ENCODE measurements at regions not wholly inside any gene's neighbourhood (a gene's known extent, or its start where the extent isn't known, plus 50 kb on each side); places are given as distances from the start of the nearest gene placed in this dataset.

DNA sequence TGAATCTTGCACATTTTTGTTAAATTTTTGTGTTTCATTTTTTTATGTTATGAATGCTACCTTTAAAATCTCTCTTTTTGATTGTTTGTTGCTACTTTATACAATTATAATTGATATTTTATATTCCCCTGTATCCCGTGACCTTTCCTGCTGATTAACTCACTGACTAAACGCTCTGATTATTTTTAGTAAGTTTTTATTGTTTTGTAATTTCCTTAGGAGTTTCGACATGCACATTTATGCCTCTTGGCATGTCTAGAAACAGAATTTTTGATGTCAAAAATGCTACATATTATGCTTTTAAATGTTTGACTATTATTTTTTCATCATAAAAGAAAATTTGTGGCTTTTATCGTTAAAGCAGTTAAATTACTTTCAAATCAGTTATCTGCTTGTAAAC is 1131.6 kb upstream of the TMEFF2 start (continued):
- TF ChIP-seq ZNF425 (CRISPR knock-in tag; conservative IDR thresholded peaks at IDR 0.05) (no peak), CDX4 (CRISPR knock-in tag; IDR thresholded peaks at IDR 0.05; ENCODE audit: borderline replicate concordance) (no peak), PRRX2 (CRISPR knock-in tag; IDR thresholded peaks at IDR 0.05) (no peak)

DNA sequence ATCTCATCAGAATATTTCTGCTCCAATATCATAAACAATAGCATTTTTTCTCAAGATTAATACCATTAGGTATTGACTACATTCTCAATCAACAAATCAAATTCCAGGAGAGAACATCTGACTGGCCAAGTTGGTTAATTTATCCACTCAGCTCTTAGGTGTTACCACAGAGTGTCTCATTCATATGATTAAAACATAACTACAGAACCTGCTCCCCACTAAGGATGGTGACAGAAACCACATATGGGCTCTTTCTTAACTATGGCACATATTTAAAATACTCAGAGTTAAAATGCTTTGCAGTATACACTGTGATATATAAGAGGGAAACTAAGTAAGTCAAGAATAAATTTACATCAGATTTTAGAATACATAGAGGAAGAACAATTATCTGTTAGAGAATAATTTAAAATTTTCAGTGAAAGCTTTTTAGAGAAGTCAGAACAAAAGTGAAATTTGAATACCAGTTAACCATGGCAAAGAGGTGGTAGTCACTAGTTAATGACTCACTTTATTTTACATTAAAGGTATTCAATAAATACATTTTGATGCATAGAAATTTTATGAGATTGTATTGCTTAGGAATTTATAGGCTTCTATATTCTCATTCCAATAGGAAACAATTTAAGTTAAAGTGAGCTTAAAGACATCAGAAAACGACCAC is 1120.8 kb upstream of the TMEFF2 start:
- peaks cover 10% of the 10 kb centered on the region for H3K4me1 Mint-ChIP-seq
- TF ChIP-seq FOXP4 (CRISPR knock-in tag; IDR thresholded peaks at IDR 0.05), result no peak
- no peak for TF ChIP-seq ZNF416 (CRISPR knock-in tag; IDR thresholded peaks at IDR 0.05)
- no peak for TF ChIP-seq RORB (CRISPR knock-in tag; IDR thresholded peaks at IDR 0.05)
- TF ChIP-seq GABPB1 (CRISPR knock-in tag; IDR thresholded peaks at IDR 0.05), result no peak
- no peak for TF ChIP-seq PRRX2 (CRISPR knock-in tag; IDR thresholded peaks at IDR 0.05)
- no peak for TF ChIP-seq CREM (CRISPR knock-in tag; IDR thresholded peaks at IDR 0.05)
- no peak for TF ChIP-seq USF1 (CRISPR knock-in tag; IDR thresholded peaks at IDR 0.05)
- no peak for TF ChIP-seq OVOL2 (CRISPR knock-in tag; IDR thresholded peaks at IDR 0.05; ENCODE audit: borderline replicate concordance)
- TF ChIP-seq, protein P1, sequence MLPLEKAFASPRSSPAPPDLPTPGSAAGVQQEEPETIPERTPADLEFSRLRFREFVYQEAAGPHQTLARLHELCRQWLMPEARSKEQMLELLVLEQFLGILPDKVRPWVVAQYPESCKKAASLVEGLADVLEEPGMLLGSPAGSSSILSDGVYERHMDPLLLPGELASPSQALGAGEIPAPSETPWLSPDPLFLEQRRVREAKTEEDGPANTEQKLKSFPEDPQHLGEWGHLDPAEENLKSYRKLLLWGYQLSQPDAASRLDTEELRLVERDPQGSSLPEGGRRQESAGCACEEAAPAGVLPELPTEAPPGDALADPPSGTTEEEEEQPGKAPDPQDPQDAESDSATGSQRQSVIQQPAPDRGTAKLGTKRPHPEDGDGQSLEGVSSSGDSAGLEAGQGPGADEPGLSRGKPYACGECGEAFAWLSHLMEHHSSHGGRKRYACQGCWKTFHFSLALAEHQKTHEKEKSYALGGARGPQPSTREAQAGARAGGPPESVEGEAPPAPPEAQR (CRISPR knock-in tag; IDR thresholded peaks at IDR 0.05), result no peak
- TF ChIP-seq, protein P2, sequence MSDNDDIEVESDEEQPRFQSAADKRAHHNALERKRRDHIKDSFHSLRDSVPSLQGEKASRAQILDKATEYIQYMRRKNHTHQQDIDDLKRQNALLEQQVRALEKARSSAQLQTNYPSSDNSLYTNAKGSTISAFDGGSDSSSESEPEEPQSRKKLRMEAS (CRISPR knock-in tag; IDR thresholded peaks at IDR 0.05), result no peak
- H3K9me3 Mint-ChIP-seq, result no peaks in the 10 kb centered on the region
- ChIA-PET POLR2A (interaction anchor here (0.9 kb wide), 1 partner anchor 35 kb away, joined by 3 read pairs; no protein-coding TSS in a partner anchor), CTCF (no interaction called here)
- no peak overlapping the region for H3K4me3 Mint-ChIP-seq
- no peak overlapping the region for H3K27ac Mint-ChIP-seq
- no peaks in the 10 kb centered on the region for H3K27me3 Mint-ChIP-seq (ENCODE audit: low read depth)
- ATAC-seq (no peak), DNase-seq (ENCODE audit: low spot score) (no peak)
- no peaks in the 10 kb centered on the region for H3K36me3 Mint-ChIP-seq

DNA sequence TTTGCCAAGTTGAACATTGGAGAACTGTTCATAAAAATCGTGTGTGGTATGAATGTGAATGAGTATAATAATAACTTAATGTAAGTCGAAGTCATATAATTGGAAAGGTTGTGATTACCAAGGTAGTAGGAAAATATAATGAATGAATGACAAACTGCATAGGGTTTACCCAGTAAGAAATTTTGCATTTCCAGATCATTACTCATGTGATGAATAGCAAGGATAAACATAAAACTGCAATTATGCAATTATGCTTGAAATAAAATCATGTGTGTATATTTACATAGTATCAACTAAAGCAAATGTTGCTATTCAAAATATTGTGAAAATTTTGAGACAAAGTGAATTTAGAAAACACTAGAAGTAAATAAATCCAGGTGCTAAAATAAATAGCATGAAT is 1108.7 kb upstream of the TMEFF2 start:
- DNase-seq (ENCODE audit: low spot score), result no peak
- Mint-ChIP-seq H3K4me1 (peaks cover 12% of the 10 kb centered on the region), H3K9me3 (no peaks in the 10 kb centered on the region), H3K4me3 (no peak overlapping the region), H3K36me3 (no peaks in the 10 kb centered on the region), H3K27me3 (ENCODE audit: low read depth) (no peaks in the 10 kb centered on the region), H3K27ac (no peak overlapping the region)
- ATAC-seq, result no peak
- CTCF ChIA-PET, result no interaction called here
- POLR2A ChIA-PET, result no interaction called here
- TF ChIP-seq NFYB (CRISPR knock-in tag; conservative IDR thresholded peaks at IDR 0.05; ENCODE audit: low read depth) (no peak), USF2 (CRISPR knock-in tag; IDR thresholded peaks at IDR 0.05) (no peak), AFF4 (CRISPR knock-in tag; IDR thresholded peaks at IDR 0.05; ENCODE audit: borderline replicate concordance) (no peak), NR2C2 (CRISPR knock-in tag; IDR thresholded peaks at IDR 0.05) (no peak), MYBL2 (CRISPR knock-in tag; IDR thresholded peaks at IDR 0.05) (no peak), ATF3 (CRISPR knock-in tag; conservative IDR thresholded peaks at IDR 0.05) (no peak), OVOL2 (CRISPR knock-in tag; IDR thresholded peaks at IDR 0.05; ENCODE audit: borderline replicate concordance) (no peak), ZNF423 (CRISPR knock-in tag; IDR thresholded peaks at IDR 0.05) (no peak)
- TF ChIP-seq, protein P3, sequence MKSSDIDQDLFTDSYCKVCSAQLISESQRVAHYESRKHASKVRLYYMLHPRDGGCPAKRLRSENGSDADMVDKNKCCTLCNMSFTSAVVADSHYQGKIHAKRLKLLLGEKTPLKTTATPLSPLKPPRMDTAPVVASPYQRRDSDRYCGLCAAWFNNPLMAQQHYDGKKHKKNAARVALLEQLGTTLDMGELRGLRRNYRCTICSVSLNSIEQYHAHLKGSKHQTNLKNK (CRISPR knock-in tag; IDR thresholded peaks at IDR 0.05), result no peak

Measured in WTC11 (cell line).